K562 (cell line): ENCODE measurements at regions not wholly inside any gene's neighbourhood (a gene's known extent, or its start where the extent isn't known, plus 50 kb on each side); places are given as distances from the start of the nearest gene placed in this dataset.

ENCODE experiments used
- ATAC-seq: fragments of 200-7000 bp; cut with Tn5 transposase; 3 replicates; pipeline ENCODE4 v1.9.1; 2020; ENCODE audit warnings: moderate library complexity
- BruUV-seq: library from RNA; stranded (reverse); fragments of 400-500 nt; replicated peaks from 2 replicates; lab custom pipeline; 2021; lab: Mats Ljungman, UMichigan
- CTCF ChIA-PET: fragments of 300-600 bp; formaldehyde crosslinking; extraction: SDS; loops from one replicate; lab custom pipeline; 2021; ENCODE audit warnings: low intra/inter-chr PET ratio; lab: Yijun Ruan, JAX
- POLR2A ChIA-PET: fragments of 300-600, 350-650 bp; sonication (Branson Sonifier 250); formaldehyde crosslinking; extraction: SDS; loops from one replicate; lab custom pipeline; 2021; ENCODE audit warnings: antibody characterized with exemption, inconsistent platforms; lab: Yijun Ruan, JAX
- DNase-seq, 4 experiments: peaks; one replicate each; pipeline versions ENCODE4 v3.0.0 to v3.0.0-alpha.2; 2011 to 2018; ENCODE audit warnings: low spot score in 3 of 4, mixed read lengths in 3 of 4; ENCODE audit errors: extremely low read depth in 1 of 4
- FAIRE-seq: peaks from 2 replicates; lab custom pipeline; 2011; peaks lifted over from hg19 to GRCh38; lab: Jason Lieb, UNC
- H2AFZ ChIP-seq: 2 replicates; pipeline ENCODE4 v1.6.0; 2011; ENCODE audit warnings: low read depth, low read length, control low read depth, inconsistent platforms
- H3K27ac ChIP-seq: fragments of 200-600 bp; 3 replicates; pipeline ENCODE4 v1.8.0; 2011; ENCODE audit warnings: low read depth, mild to moderate bottlenecking, control low read depth, inconsistent platforms, low read length, moderate library complexity, mixed read lengths; ENCODE audit errors: extremely low read depth
- H3K27me3 ChIP-seq, 2 experiments: fragments of 300-600 bp in 1 of 2; 2 replicates in 1 of 2; 3 replicates in 1 of 2; pipeline versions ENCODE4 v1.6.0 to v1.8.0; 2011; ENCODE audit warnings: inconsistent platforms in 2 of 2, low read length in 2 of 2, mild to moderate bottlenecking in 1 of 2, mixed read lengths in 1 of 2, moderate library complexity in 1 of 2; ENCODE audit not compliant: control insufficient read depth in 2 of 2, insufficient read depth in 2 of 2
- H3K36me3 ChIP-seq: fragments of 300-600 bp; 3 replicates; pipeline ENCODE4 v1.8.0; 2011; ENCODE audit warnings: mild to moderate bottlenecking, low read length, inconsistent platforms; ENCODE audit not compliant: control insufficient read depth, insufficient read depth
- H3K4me1 ChIP-seq, 2 experiments: fragments of 200-600 bp in 1 of 2; replicated peaks in 1 of 2; 2 replicates in 1 of 2; 3 replicates in 1 of 2; pipeline versions ENCODE4 v1.5.1 to v1.8.0; 2011; ENCODE audit warnings: inconsistent platforms in 2 of 2, low read length in 2 of 2, mild to moderate bottlenecking in 1 of 2, mixed read lengths in 1 of 2, moderate library complexity in 1 of 2; ENCODE audit not compliant: control insufficient read depth in 2 of 2, insufficient read depth in 2 of 2
- H3K4me2 ChIP-seq: 2 replicates; pipeline ENCODE4 v1.6.1; 2011; ENCODE audit warnings: low read length, control low read depth, inconsistent platforms, mixed read lengths; ENCODE audit not compliant: insufficient read depth
- H3K4me3 ChIP-seq: fragments of 200-600 bp; sonication (generic), shearing (Covaris generic); 2 replicates; pipeline ENCODE4 v1.5.1; 2016; ENCODE audit warnings: control low read depth, inconsistent platforms
- H3K79me2 ChIP-seq: fragments of 200-600 bp; 3 replicates; pipeline ENCODE4 v1.8.0; 2011; ENCODE audit warnings: low read length, inconsistent platforms; ENCODE audit not compliant: control insufficient read depth, insufficient read depth
- H3K9ac ChIP-seq, 2 experiments: 2 replicates each; pipeline versions ENCODE4 v1.6.0 to v1.6.1; 2011; ENCODE audit warnings: low read depth in 2 of 2, low read length in 2 of 2, control low read depth in 1 of 2, inconsistent platforms in 1 of 2, mild to moderate bottlenecking in 1 of 2, mixed read lengths in 1 of 2; ENCODE audit not compliant: insufficient read depth in 1 of 2
- H3K9me1 ChIP-seq: one replicate; pipeline ENCODE4 v1.6.0; 2011; ENCODE audit warnings: inconsistent platforms, mild to moderate bottlenecking, low read length, moderate library complexity; ENCODE audit not compliant: control insufficient read depth, insufficient read depth
- H3K9me3 ChIP-seq: replicated peaks from 2 replicates; pipeline ENCODE4 v1.5.1; 2011; ENCODE audit warnings: low read depth, low read length, inconsistent platforms; ENCODE audit not compliant: control insufficient read depth, insufficient read depth
- H4K20me1 ChIP-seq: replicated peaks from 2 replicates; pipeline ENCODE4 v1.6.1; 2011; ENCODE audit warnings: low read length, inconsistent platforms, mixed read lengths; ENCODE audit not compliant: control insufficient read depth, insufficient read depth
- DACH1 ChIP-seq: fragments of 450-650 bp; IDR thresholded peaks from 2 replicates; pipeline ENCODE4 v1.6.1; 2018; ENCODE audit not compliant: partially characterized antibody
- EHMT2 ChIP-seq: fragments of 450-650 bp; IDR thresholded peaks from 2 replicates; pipeline ENCODE4 v1.6.1; 2018; ENCODE audit warnings: antibody characterized with exemption
- FOXA1 ChIP-seq: fragments of 450-650 bp; IDR thresholded peaks from 2 replicates; pipeline ENCODE4 v1.6.1; 2016; ENCODE audit warnings: mild to moderate bottlenecking, borderline replicate concordance
- MEF2D ChIP-seq: conservative IDR thresholded peaks from 2 replicates; pipeline ENCODE4 v1.6.1; 2016; ENCODE audit warnings: low read depth, missing genetic modification characterization, missing compliant biosample characterization
- MIER1 ChIP-seq: fragments of 450-650 bp; IDR thresholded peaks from 2 replicates; pipeline ENCODE4 v1.6.1; 2016; ENCODE audit warnings: antibody characterized with exemption, mild to moderate bottlenecking, low read depth
- NFE2 ChIP-seq: IDR thresholded peaks from 2 replicates; pipeline ENCODE4 v1.6.1; 2014; ENCODE audit warnings: antibody characterized with exemption, low read depth
- SLC30A9 ChIP-seq: fragments of 250-450 bp; sonication (Bioruptor Pico); IDR thresholded peaks from 2 replicates; pipeline ENCODE4 v1.8.0; 2022; ENCODE audit warnings: mild to moderate bottlenecking, moderate library complexity
- SMARCA4 ChIP-seq: fragments of 450-650 bp; IDR thresholded peaks from 2 replicates; pipeline ENCODE4 v1.6.1; 2016
- ZEB2 ChIP-seq: fragments of 450-650 bp; IDR thresholded peaks from 2 replicates; pipeline ENCODE4 v1.6.1; 2016
- ZNF79 ChIP-seq: fragments of 250-450 bp; sonication (Bioruptor Pico); IDR thresholded peaks from 2 replicates; pipeline ENCODE4 v1.4.0; 2020; ENCODE audit warnings: low read depth, mild to moderate bottlenecking, moderate library complexity
- WGBS: fragments of 100-300 bp; shearing (Covaris generic); methylation state at CpG from one replicate; pipeline ENCODE4 v1.1.6; 2016; ENCODE audit warnings: low coverage, mixed read lengths; ENCODE audit not compliant: insufficient coverage; ENCODE audit errors: missing lambda C conversion rate; 5-methylcytosine and 5-hydroxymethylcytosine counted together
- in situ Hi-C: fragments of 300-500 bp; cut with MboI; formaldehyde crosslinking; loops from 4 replicates; pipeline ENCODE4 v1.15.0; 2018; ENCODE audit warnings: inconsistent platforms, mixed read lengths
- intact Hi-C: fragments of 100-400 bp; cut with micrococcal nuclease; formaldehyde crosslinking; loops from 2 replicates; pipeline ENCODE4 v1.14.2; 2022
- TF ChIP-seq, protein P1 (sequence below), 3 experiments: fragments of 200-800 bp in 1 of 3; sonication (Bioruptor generic) in 1 of 3; sonication (generic) in 1 of 3; formaldehyde crosslinking in 1 of 3; IDR thresholded peaks; 2 replicates each; pipeline versions ENCODE4 v1.6.1 to v1.8.0; 2016 to 2022; ENCODE audit warnings: mild to moderate bottlenecking in 2 of 3, missing compliant biosample characterization in 2 of 3, missing genetic modification characterization in 2 of 3, missing genetic modification reagents in 1 of 3
- TF ChIP-seq, protein P2 (sequence below): sonication (generic); formaldehyde crosslinking; IDR thresholded peaks from 2 replicates; pipeline ENCODE4 v1.8.1; 2023; ENCODE audit warnings: missing genetic modification reagents, mild to moderate bottlenecking, borderline replicate concordance
- TF ChIP-seq, protein P3 (sequence below): sonication (generic); formaldehyde crosslinking; IDR thresholded peaks from 2 replicates; pipeline ENCODE4 v1.8.1; 2023; ENCODE audit warnings: mild to moderate bottlenecking, missing genetic modification reagents
- TF ChIP-seq, protein P4 (sequence below): fragments of 250-450 bp; sonication (Bioruptor Pico); IDR thresholded peaks from 2 replicates; pipeline ENCODE4 v1.8.0; 2021; ENCODE audit warnings: mild to moderate bottlenecking, moderate library complexity

DNA sequence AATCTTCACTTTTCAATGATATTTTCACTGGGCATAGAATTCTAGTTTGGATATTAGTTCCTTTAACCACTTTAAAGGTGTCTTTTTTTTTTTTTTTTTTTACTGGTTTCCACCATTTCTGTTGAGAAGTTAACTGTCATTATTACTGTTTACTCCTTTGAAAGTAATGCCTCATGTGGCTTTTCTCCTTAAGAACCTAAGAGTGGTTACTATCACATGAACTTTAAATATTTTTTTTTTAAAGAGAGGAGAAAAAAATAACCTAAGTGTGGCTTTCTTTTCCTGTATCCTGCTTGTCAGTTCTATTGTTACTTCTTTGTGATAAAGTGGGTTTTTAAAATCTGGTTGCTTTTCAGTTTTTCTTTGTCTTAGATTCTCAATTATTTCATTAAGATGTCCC, 229.5 kb downstream of the CDH26 start (continued):
- TF ChIP-seq, protein P1, sequence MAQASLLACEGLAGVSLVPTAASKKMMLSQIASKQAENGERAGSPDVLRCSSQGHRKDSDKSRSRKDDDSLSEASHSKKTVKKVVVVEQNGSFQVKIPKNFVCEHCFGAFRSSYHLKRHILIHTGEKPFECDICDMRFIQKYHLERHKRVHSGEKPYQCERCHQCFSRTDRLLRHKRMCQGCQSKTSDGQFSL (CRISPR knock-in tag; IDR thresholded peaks at IDR 0.05), result no peak
- TF ChIP-seq, protein P1 (tag; IDR thresholded peaks at IDR 0.05), result no peak
- TF ChIP-seq MIER1, result no peak
- no peak for TF ChIP-seq ZEB2

DNA sequence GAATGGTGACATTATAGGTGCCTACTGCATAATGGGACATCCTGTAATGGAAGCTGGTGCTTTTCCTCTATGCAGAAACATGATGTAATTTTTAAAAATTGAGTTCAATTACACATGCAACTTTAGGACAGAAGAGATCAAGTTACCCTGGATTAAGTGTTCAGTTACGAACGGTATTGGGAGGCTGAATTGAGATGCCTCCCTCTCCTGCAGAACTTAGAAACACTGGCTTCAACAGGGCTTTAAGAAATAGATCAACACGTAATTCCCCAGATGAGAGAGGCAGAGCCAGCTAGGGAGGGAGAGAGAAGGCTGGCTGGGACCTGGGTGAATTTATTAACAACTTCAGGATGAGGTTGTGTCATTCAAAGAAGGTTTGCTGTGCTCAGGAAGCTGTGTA, 232.8 kb downstream of the CDH26 start:
- no TSS peak for BruUV-seq
- CTCF ChIA-PET, result no interaction called here
- ATAC-seq, result no peak

More for the DNA sequence above, 232.8 kb downstream of the CDH26 start:
- H3K4me1 ChIP-seq, result no peaks in the 10 kb centered on the region
- H3K9me3 ChIP-seq, result no peaks in the 10 kb centered on the region
- POLR2A ChIA-PET, result interaction anchor here (0.6 kb wide), 1 partner anchor 1881 kb away, joined by 3 read pairs; no protein-coding TSS in a partner anchor
- no peaks in the 10 kb centered on the region for H3K9me1 ChIP-seq
- H3K36me3 ChIP-seq, result no peaks in the 10 kb centered on the region
- no peak overlapping the region for H3K4me3 ChIP-seq
- TF ChIP-seq, protein P2, sequence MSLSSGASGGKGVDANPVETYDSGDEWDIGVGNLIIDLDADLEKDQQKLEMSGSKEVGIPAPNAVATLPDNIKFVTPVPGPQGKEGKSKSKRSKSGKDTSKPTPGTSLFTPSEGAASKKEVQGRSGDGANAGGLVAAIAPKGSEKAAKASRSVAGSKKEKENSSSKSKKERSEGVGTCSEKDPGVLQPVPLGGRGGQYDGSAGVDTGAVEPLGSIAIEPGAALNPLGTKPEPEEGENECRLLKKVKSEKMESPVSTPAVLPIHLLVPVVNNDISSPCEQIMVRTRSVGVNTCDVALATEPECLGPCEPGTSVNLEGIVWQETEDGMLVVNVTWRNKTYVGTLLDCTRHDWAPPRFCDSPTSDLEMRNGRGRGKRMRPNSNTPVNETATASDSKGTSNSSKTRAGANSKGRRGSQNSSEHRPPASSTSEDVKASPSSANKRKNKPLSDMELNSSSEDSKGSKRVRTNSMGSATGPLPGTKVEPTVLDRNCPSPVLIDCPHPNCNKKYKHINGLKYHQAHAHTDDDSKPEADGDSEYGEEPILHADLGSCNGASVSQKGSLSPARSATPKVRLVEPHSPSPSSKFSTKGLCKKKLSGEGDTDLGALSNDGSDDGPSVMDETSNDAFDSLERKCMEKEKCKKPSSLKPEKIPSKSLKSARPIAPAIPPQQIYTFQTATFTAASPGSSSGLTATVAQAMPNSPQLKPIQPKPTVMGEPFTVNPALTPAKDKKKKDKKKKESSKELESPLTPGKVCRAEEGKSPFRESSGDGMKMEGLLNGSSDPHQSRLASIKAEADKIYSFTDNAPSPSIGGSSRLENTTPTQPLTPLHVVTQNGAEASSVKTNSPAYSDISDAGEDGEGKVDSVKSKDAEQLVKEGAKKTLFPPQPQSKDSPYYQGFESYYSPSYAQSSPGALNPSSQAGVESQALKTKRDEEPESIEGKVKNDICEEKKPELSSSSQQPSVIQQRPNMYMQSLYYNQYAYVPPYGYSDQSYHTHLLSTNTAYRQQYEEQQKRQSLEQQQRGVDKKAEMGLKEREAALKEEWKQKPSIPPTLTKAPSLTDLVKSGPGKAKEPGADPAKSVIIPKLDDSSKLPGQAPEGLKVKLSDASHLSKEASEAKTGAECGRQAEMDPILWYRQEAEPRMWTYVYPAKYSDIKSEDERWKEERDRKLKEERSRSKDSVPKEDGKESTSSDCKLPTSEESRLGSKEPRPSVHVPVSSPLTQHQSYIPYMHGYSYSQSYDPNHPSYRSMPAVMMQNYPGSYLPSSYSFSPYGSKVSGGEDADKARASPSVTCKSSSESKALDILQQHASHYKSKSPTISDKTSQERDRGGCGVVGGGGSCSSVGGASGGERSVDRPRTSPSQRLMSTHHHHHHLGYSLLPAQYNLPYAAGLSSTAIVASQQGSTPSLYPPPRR, result no peak
- TF ChIP-seq FOXA1 (no peak), SLC30A9 (CRISPR knock-in tag) (no peak), MEF2D (tag) (no peak), SMARCA4 (no peak), ZNF79 (CRISPR knock-in tag) (no peak), DACH1 (no peak), EHMT2 (no peak), NFE2 (no peak)
- TF ChIP-seq, protein P3, sequence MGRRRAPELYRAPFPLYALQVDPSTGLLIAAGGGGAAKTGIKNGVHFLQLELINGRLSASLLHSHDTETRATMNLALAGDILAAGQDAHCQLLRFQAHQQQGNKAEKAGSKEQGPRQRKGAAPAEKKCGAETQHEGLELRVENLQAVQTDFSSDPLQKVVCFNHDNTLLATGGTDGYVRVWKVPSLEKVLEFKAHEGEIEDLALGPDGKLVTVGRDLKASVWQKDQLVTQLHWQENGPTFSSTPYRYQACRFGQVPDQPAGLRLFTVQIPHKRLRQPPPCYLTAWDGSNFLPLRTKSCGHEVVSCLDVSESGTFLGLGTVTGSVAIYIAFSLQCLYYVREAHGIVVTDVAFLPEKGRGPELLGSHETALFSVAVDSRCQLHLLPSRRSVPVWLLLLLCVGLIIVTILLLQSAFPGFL (CRISPR knock-in tag), result no peak
- TF ChIP-seq, protein P4, sequence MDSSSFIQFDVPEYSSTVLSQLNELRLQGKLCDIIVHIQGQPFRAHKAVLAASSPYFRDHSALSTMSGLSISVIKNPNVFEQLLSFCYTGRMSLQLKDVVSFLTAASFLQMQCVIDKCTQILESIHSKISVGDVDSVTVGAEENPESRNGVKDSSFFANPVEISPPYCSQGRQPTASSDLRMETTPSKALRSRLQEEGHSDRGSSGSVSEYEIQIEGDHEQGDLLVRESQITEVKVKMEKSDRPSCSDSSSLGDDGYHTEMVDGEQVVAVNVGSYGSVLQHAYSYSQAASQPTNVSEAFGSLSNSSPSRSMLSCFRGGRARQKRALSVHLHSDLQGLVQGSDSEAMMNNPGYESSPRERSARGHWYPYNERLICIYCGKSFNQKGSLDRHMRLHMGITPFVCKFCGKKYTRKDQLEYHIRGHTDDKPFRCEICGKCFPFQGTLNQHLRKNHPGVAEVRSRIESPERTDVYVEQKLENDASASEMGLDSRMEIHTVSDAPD, result no peak
- TF ChIP-seq, all 486 proteins: peak for 0
- Histone ChIP-seq H3K27ac (no peak overlapping the region), H2AFZ (no peak overlapping the region), H3K9ac (no peak overlapping the region), H4K20me1 (no peaks in the 10 kb centered on the region), H3K4me2 (no peak overlapping the region), H3K79me2 (no peaks in the 10 kb centered on the region), H3K27me3 (no peaks in the 10 kb centered on the region)
- DNase-seq, result no peak
- intact Hi-C loops, result no loop called here
- FAIRE-seq, result no peak
- in situ Hi-C loops, result no loop called here
- 0% methylated on average over 3 of the region's 3 CpGs for WGBS
